Astrocyte (in vitro differentiated cells and primary cell): ENCODE measurements at regions not wholly inside any gene's neighbourhood (a gene's known extent, or its start where the extent isn't known, plus 50 kb on each side); places are given as distances from the start of the nearest gene placed in this dataset.

Source experiments
- DNase-seq: peaks from one replicate; pipeline ENCODE4 v3.0.0-alpha.2; 2010; ENCODE audit warnings: low read depth
- FAIRE-seq: peaks from 2 replicates; lab custom pipeline; 2011; peaks lifted over from hg19 to GRCh38; lab: Jason Lieb, UNC
- H2AFZ ChIP-seq: 2 replicates; pipeline ENCODE4 v1.6.0; 2012; ENCODE audit warnings: low read depth, low read length, inconsistent platforms
- H3K27ac ChIP-seq: 2 replicates; pipeline ENCODE4 v1.5.1; 2011; ENCODE audit warnings: low read depth, low read length, inconsistent platforms
- H3K27me3 ChIP-seq: 2 replicates; pipeline ENCODE4 v1.6.0; 2011; ENCODE audit warnings: low read length, inconsistent platforms; ENCODE audit not compliant: insufficient read depth
- H3K36me3 ChIP-seq: 2 replicates; pipeline ENCODE4 v1.5.1; 2011; ENCODE audit warnings: low read length, inconsistent platforms; ENCODE audit not compliant: insufficient read depth
- H3K4me1 ChIP-seq: 2 replicates; pipeline ENCODE4 v1.5.1; 2011; ENCODE audit warnings: low read length, inconsistent platforms; ENCODE audit not compliant: insufficient read depth
- H3K4me2 ChIP-seq: 2 replicates; pipeline ENCODE4 v1.6.0; 2012; ENCODE audit warnings: low read length, inconsistent platforms
- H3K4me3 ChIP-seq: 2 replicates; pipeline ENCODE4 v1.5.1; 2011; ENCODE audit warnings: low read depth, mild to moderate bottlenecking, low read length, inconsistent platforms; ENCODE audit not compliant: insufficient read depth
- H3K79me2 ChIP-seq: 2 replicates; pipeline ENCODE4 v1.6.0; 2012; ENCODE audit warnings: mild to moderate bottlenecking, low read length, inconsistent platforms; ENCODE audit not compliant: insufficient read depth
- H3K9ac ChIP-seq: 2 replicates; pipeline ENCODE4 v1.6.0; 2012; ENCODE audit warnings: mild to moderate bottlenecking, low read length, inconsistent platforms
- H3K9me3 ChIP-seq: 2 replicates; pipeline ENCODE4 v1.5.1; 2012; ENCODE audit warnings: low read depth, mild to moderate bottlenecking, low read length, inconsistent platforms; ENCODE audit not compliant: insufficient read depth
- H4K20me1 ChIP-seq: 2 replicates; pipeline ENCODE4 v1.6.0; 2012; ENCODE audit warnings: low read length, inconsistent platforms; ENCODE audit not compliant: insufficient read depth
- H3K27ac Mint-ChIP-seq: one replicate; pipeline ENCODE4 v1.8.0; 2021; ENCODE audit warnings: mild to moderate bottlenecking, mixed read lengths; ENCODE audit not compliant: unreplicated experiment
- H3K27me3 Mint-ChIP-seq: one replicate; pipeline ENCODE4 v1.8.0; 2021; ENCODE audit warnings: low read depth, mixed read lengths; ENCODE audit not compliant: unreplicated experiment
- H3K36me3 Mint-ChIP-seq: one replicate; pipeline ENCODE4 v1.8.0; 2021; ENCODE audit warnings: low read depth, mixed read lengths; ENCODE audit not compliant: unreplicated experiment
- H3K4me1 Mint-ChIP-seq: one replicate; pipeline ENCODE4 v1.8.0; 2021; ENCODE audit warnings: low read depth, mixed read lengths; ENCODE audit not compliant: unreplicated experiment
- H3K4me3 Mint-ChIP-seq: one replicate; pipeline ENCODE4 v1.8.0; 2021; ENCODE audit warnings: mild to moderate bottlenecking, moderate library complexity, mixed read lengths; ENCODE audit not compliant: unreplicated experiment
- H3K9me3 Mint-ChIP-seq: one replicate; pipeline ENCODE4 v1.8.0; 2021; ENCODE audit warnings: mild to moderate bottlenecking, mixed read lengths; ENCODE audit not compliant: unreplicated experiment
- CTCF ChIP-seq: IDR thresholded peaks from 2 replicates; pipeline ENCODE4 v1.5.1; 2011; ENCODE audit warnings: low read depth, mild to moderate bottlenecking, inconsistent platforms, low read length, moderate library complexity; ENCODE audit not compliant: insufficient read depth
- EZH2 ChIP-seq: IDR thresholded peaks from 2 replicates; pipeline ENCODE4 v1.6.1; 2012; ENCODE audit warnings: mild to moderate bottlenecking, low read length, inconsistent platforms; ENCODE audit not compliant: insufficient read depth

DNA sequence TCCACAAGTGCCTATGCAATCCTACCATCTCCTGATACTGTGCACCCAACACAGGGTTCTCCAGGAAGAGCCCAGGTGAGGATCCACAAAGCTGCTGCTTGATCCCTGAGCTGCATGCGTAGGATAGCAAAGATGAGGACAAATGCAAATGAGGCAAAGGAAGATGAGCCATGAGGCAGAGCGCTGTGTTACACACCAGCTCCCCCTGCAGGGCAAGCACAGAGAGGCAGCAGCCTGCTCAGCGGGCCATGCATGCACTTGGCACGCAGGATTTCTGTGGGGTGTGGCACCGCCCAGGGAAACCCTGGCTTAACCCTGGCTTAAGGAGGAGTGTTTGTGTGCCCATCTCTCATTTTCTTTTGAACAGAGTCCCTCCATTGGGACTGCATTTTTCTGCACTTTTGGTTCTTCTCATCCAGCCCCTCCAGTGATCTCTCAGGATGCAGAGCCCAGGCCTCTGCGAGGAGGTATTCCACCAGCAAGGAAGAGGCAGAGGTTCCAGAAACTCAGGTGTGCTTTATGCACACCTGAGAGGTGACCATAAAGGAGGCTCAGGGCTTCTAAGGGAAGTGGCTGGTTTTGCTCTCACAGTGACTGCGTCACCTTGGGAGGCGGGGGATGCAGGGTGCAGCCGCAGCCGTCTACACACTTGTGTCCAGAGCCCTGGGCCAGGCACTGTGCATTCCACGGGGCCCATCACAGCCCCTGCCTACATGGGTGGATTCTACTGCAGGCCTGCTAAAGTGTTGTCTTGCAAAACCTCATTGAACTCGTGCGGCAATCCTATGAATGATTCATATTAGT lies 973.3 kb upstream of the TMEM132C start:
- Histone ChIP-seq H3K27ac (no peak overlapping the region), H3K27me3 (no peaks in the 10 kb centered on the region), H3K9ac (no peak overlapping the region), H3K4me3 (no peak overlapping the region), H2AFZ (no peak overlapping the region), H3K36me3 (no peaks in the 10 kb centered on the region), H3K4me1 (peaks cover 3% of the 10 kb centered on the region), H4K20me1 (no peaks in the 10 kb centered on the region), H3K9me3 (no peaks in the 10 kb centered on the region), H3K4me2 (no peak overlapping the region), H3K79me2 (no peaks in the 10 kb centered on the region)
- peak; percentile 78 for TF ChIP-seq CTCF
- no peak for TF ChIP-seq EZH2
- Mint-ChIP-seq H3K9me3 (peaks cover 12% of the 10 kb centered on the region), H3K4me1 (no peaks in the 10 kb centered on the region), H3K4me3 (no peak overlapping the region), H3K27ac (no peak overlapping the region), H3K27me3 (no peaks in the 10 kb centered on the region), H3K36me3 (no peaks in the 10 kb centered on the region)
- DNase-seq = peak; percentile 36
- FAIRE-seq = no peak

DNA sequence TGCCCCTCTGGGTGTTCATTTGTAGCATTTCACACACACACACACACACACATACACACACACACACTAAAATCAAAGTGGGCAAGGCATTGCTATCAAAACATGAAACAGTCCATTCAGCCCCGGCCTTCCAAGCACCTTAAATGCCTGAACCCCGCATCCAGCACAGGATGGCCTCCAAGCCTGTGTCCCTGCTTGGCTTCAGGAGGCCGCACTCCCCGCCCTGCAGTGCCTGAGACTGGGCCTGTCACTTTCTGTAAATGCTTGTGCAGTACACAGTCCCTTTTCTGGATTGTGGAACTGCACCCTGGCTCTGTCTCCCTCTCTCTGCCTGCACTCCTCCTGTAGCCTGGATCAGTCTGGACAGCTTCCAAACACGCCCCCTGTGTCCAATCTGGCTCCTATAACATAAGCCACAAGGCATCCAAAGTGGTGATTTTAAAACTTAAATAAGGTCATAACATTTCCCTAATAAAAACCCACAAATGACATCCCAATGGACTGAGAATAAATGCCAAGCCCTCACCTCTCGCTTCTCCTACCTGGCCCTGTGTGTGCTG lies 972.2 kb upstream of the TMEM132C start:
- Histone ChIP-seq H3K79me2 (no peaks in the 10 kb centered on the region), H3K9ac (no peak overlapping the region), H3K9me3 (peaks cover 3% of the 10 kb centered on the region), H3K4me3 (no peak overlapping the region), H2AFZ (no peak overlapping the region), H3K27ac (no peak overlapping the region), H3K36me3 (no peaks in the 10 kb centered on the region), H3K4me1 (peaks cover 3% of the 10 kb centered on the region), H3K4me2 (no peak overlapping the region), H4K20me1 (no peaks in the 10 kb centered on the region), H3K27me3 (no peaks in the 10 kb centered on the region)
- no peak overlapping the region for H3K4me3 Mint-ChIP-seq
- no peaks in the 10 kb centered on the region for H3K27me3 Mint-ChIP-seq
- DNase-seq (no peak), FAIRE-seq (no peak)
- H3K27ac Mint-ChIP-seq = no peak overlapping the region
- H3K36me3 Mint-ChIP-seq = no peaks in the 10 kb centered on the region
- H3K4me1 Mint-ChIP-seq = no peaks in the 10 kb centered on the region
- no peak for TF ChIP-seq CTCF
- TF ChIP-seq EZH2 = no peak
- peaks cover 12% of the 10 kb centered on the region for H3K9me3 Mint-ChIP-seq

DNA sequence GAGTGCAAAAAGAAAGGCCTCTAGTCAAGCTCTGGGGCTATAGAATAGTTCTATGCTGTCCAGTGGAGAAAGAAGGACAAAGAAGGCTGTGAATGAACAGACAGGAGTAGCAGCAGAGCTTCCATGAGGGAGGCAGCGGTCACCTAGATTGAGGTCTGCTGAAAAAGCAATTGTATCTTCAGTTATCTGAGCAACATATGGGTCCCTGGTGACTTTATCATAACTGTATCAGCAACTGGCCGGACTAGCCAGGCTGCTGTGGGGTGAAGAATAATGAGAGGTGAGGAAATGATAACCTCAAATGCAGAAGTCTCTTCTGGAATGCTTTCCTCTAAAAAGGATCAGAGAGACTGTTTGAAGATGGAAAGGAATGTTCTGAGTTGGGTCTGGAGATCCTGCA lies 971.3 kb upstream of the TMEM132C start:
- no peak for DNase-seq
- Mint-ChIP-seq H3K27ac (no peak overlapping the region), H3K9me3 (peaks cover 11% of the 10 kb centered on the region)

More for the DNA sequence above, 971.3 kb upstream of the TMEM132C start:
- Histone ChIP-seq H3K9me3 (peaks cover 3% of the 10 kb centered on the region), H3K4me3 (no peak overlapping the region), H3K79me2 (no peaks in the 10 kb centered on the region), H3K27me3 (no peaks in the 10 kb centered on the region), H3K36me3 (no peaks in the 10 kb centered on the region), H3K4me2 (no peak overlapping the region), H3K9ac (no peak overlapping the region), H4K20me1 (no peaks in the 10 kb centered on the region), H2AFZ (no peak overlapping the region), H3K27ac (no peak overlapping the region), H3K4me1 (peaks cover 3% of the 10 kb centered on the region)
- Mint-ChIP-seq H3K27me3 (no peaks in the 10 kb centered on the region), H3K4me1 (no peaks in the 10 kb centered on the region), H3K36me3 (no peaks in the 10 kb centered on the region), H3K4me3 (no peak overlapping the region)
- TF ChIP-seq EZH2 (no peak), CTCF (no peak)
- FAIRE-seq = no peak
